A673 (cell line): ENCODE measurements at regions not wholly inside any gene's neighbourhood (a gene's known extent, or its start where the extent isn't known, plus 50 kb on each side); places are given as distances from the start of the nearest gene placed in this dataset.

Source experiments
- EZH2 ChIP-seq: fragments of 200-600 bp; sonication (generic); IDR thresholded peaks from 2 replicates; pipeline ENCODE4 v1.6.1; 2017; ENCODE audit warnings: borderline replicate concordance, low read depth, mild to moderate bottlenecking, mixed read lengths, antibody characterized with exemption, low read length; ENCODE audit not compliant: poor library complexity, severe bottlenecking
- TF ChIP-seq, protein P1 (sequence below): fragments of 300-800, 200-600 bp; sonication (generic); conservative IDR thresholded peaks from 2 replicates; pipeline ENCODE4 v1.5.1; 2017; ENCODE audit warnings: low read depth, mild to moderate bottlenecking, antibody characterized with exemption, low read length, moderate library complexity, mixed read lengths

DNA sequence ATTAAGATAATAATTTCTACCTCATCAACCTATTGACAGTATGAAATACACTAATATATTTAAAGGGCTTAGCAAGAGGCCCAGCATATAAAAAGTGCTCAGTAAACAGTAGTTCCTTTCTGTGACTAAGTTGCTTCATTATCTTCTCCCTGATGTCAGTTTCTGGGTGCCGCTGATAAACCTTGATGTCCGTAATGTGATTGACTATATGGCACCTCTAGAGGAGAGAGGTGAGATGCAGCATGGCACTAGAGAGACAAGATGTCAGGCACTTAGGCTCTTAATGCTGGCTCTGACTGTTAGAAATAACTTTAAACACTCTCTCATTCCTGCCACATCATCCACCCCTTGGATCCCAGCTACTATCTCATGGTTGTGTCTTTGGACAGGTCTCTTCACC is 455.9 kb upstream of the KLF4 start:
- TF ChIP-seq, protein P1, sequence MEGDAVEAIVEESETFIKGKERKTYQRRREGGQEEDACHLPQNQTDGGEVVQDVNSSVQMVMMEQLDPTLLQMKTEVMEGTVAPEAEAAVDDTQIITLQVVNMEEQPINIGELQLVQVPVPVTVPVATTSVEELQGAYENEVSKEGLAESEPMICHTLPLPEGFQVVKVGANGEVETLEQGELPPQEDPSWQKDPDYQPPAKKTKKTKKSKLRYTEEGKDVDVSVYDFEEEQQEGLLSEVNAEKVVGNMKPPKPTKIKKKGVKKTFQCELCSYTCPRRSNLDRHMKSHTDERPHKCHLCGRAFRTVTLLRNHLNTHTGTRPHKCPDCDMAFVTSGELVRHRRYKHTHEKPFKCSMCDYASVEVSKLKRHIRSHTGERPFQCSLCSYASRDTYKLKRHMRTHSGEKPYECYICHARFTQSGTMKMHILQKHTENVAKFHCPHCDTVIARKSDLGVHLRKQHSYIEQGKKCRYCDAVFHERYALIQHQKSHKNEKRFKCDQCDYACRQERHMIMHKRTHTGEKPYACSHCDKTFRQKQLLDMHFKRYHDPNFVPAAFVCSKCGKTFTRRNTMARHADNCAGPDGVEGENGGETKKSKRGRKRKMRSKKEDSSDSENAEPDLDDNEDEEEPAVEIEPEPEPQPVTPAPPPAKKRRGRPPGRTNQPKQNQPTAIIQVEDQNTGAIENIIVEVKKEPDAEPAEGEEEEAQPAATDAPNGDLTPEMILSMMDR: no peak
- no peak for TF ChIP-seq EZH2
